B cell (primary cell): ENCODE measurements at regions not wholly inside any gene's neighbourhood (a gene's known extent, or its start where the extent isn't known, plus 50 kb on each side); places are given as distances from the start of the nearest gene placed in this dataset.

ENCODE experiments used
- ATAC-seq: fragments of 200-7000 bp; cut with Tn5 transposase; one replicate; pipeline ENCODE4 v1.10.0; 2021; ENCODE audit warnings: low read depth, mild to moderate bottlenecking, moderate number of reproducible peaks, moderate library complexity
- CTCF ChIA-PET: fragments of 350-600 bp; sonication (Branson Sonifier 250); formaldehyde crosslinking; loops from one replicate; lab custom pipeline; 2021; ENCODE audit warnings: antibody characterized with exemption, inconsistent platforms; lab: Charles Lee
- POLR2A ChIA-PET: fragments of 350-600 bp; sonication (Branson Sonifier 250); formaldehyde crosslinking; loops from one replicate; lab custom pipeline; 2021; ENCODE audit warnings: antibody characterized with exemption; lab: Charles Lee
- DNase-seq: peaks from one replicate; pipeline ENCODE4 v3.0.0; 2013
- H2AFZ ChIP-seq: 2 replicates; pipeline ENCODE4 v1.6.1; 2012; ENCODE audit warnings: mild to moderate bottlenecking, low read depth, low read length; ENCODE audit not compliant: insufficient read depth, poor library complexity, severe bottlenecking
- H3K27ac ChIP-seq, 2 donors: 1 replicate in 1 of 2; 2 replicates in 1 of 2; pipeline ENCODE4 v1.5.1; 2012 to 2013; ENCODE audit warnings: low read length in 2 of 2, mild to moderate bottlenecking in 2 of 2, moderate library complexity in 1 of 2
- H3K27me3 ChIP-seq, 4 experiments: fragments of 200-600 bp in 1 of 4; sonication (generic) in 1 of 4; replicated peaks in 1 of 4; 1 replicate in 2 of 4; 2 replicates in 2 of 4; pipeline versions ENCODE4 v1.6.1 to v1.7.0; 2013 to 2016; ENCODE audit warnings: low read length in 3 of 4, mild to moderate bottlenecking in 2 of 4, mixed read lengths in 1 of 4, moderate library complexity in 1 of 4; ENCODE audit not compliant: insufficient read depth in 4 of 4, control insufficient read depth in 3 of 4; ENCODE audit errors: control extremely low read depth in 1 of 4
- H3K36me3 ChIP-seq, 2 experiments: replicated peaks in 1 of 2; 1 replicate in 1 of 2; 2 replicates in 1 of 2; pipeline versions ENCODE4 v1.6.1 to v1.7.1; 2013; ENCODE audit warnings: low read length in 1 of 2; ENCODE audit not compliant: insufficient read depth in 2 of 2, control insufficient read depth in 1 of 2; ENCODE audit errors: control extremely low read depth in 1 of 2, extremely low read depth in 1 of 2
- H3K4me1 ChIP-seq, 2 donors: fragments of 200-600 bp in 1 of 2; sonication (generic) in 1 of 2; 1 replicate in 1 of 2; 2 replicates in 1 of 2; pipeline versions ENCODE4 v1.5.1 to v1.6.1; 2013 to 2017; ENCODE audit warnings: low read length in 2 of 2; ENCODE audit not compliant: control insufficient read depth in 2 of 2, insufficient read depth in 2 of 2
- H3K4me2 ChIP-seq: replicated peaks from 2 replicates; pipeline ENCODE3; 2012; ENCODE audit warnings: mild to moderate bottlenecking, low read depth, low read length; ENCODE audit not compliant: poor library complexity, severe bottlenecking
- H3K4me3 ChIP-seq, 5 experiments: fragments of 200-600 bp in 1 of 5; sonication (generic) in 1 of 5; 1 replicate in 3 of 5; 2 replicates in 2 of 5; pipeline versions ENCODE4 v1.5.1 to v1.7.0; 2011 to 2016; ENCODE audit warnings: low read length in 4 of 5, mild to moderate bottlenecking in 4 of 5, low read depth in 2 of 5, control low read depth in 1 of 5, moderate library complexity in 1 of 5; ENCODE audit not compliant: insufficient read depth in 1 of 5; ENCODE audit errors: control extremely low read depth in 1 of 5, extremely low read depth in 1 of 5
- H3K79me2 ChIP-seq: fragments of 200-600 bp; sonication (generic); one replicate; pipeline ENCODE4 v1.6.0; 2016; ENCODE audit warnings: low read length; ENCODE audit not compliant: control insufficient read depth, insufficient read depth
- H3K9ac ChIP-seq: fragments of 200-600 bp; sonication (generic); 2 replicates; pipeline ENCODE4 v1.6.1; 2017; ENCODE audit warnings: mild to moderate bottlenecking, low read length, moderate library complexity
- H3K9me3 ChIP-seq, 3 donors: one replicate each; pipeline versions ENCODE4 v1.6.1 to v1.7.1; 2013; ENCODE audit warnings: low read length in 2 of 3; ENCODE audit not compliant: control insufficient read depth in 2 of 3, insufficient read depth in 1 of 3; ENCODE audit errors: control extremely low read depth in 1 of 3
- H4K20me1 ChIP-seq: 2 replicates; pipeline ENCODE4 v1.6.0; 2012; ENCODE audit warnings: mild to moderate bottlenecking, low read length; ENCODE audit not compliant: insufficient read depth, control insufficient read depth, poor library complexity, severe bottlenecking
- H3K27ac Mint-ChIP-seq: one replicate; pipeline ENCODE4 v1.8.0; 2021; ENCODE audit warnings: mixed read lengths
- H3K27me3 Mint-ChIP-seq: one replicate; pipeline ENCODE4 v1.8.0; 2021; ENCODE audit warnings: mixed read lengths
- H3K4me1 Mint-ChIP-seq: one replicate; pipeline ENCODE4 v1.8.0; 2021; ENCODE audit warnings: mixed read lengths
- H3K4me3 Mint-ChIP-seq: one replicate; pipeline ENCODE4 v1.8.0; 2021; ENCODE audit warnings: mixed read lengths
- H3K9me3 Mint-ChIP-seq: one replicate; pipeline ENCODE4 v1.8.0; 2022; ENCODE audit warnings: mixed read lengths; ENCODE audit not compliant: insufficient read depth
- CTCF ChIP-seq: fragments of 200-600 bp; IDR thresholded peaks from one replicate; pipeline ENCODE4 v1.8.0; 2022; ENCODE audit warnings: antibody characterized with exemption, mild to moderate bottlenecking
- EZH2 ChIP-seq: IDR thresholded peaks from 2 replicates; pipeline ENCODE4 v1.6.1; 2012; ENCODE audit warnings: borderline replicate concordance, low read depth, mild to moderate bottlenecking, moderate library complexity, low read length; ENCODE audit not compliant: insufficient read depth, poor library complexity, severe bottlenecking
- WGBS: methylation state at CpG from one replicate; pipeline ENCODE4 v1.1.5; 2013; ENCODE audit warnings: missing lambda C conversion rate; ENCODE audit not compliant: insufficient coverage; 5-methylcytosine and 5-hydroxymethylcytosine counted together
- intact Hi-C: fragments of 100-400 bp; cut with micrococcal nuclease; formaldehyde crosslinking; loops from one replicate; pipeline ENCODE4 v1.10.0; 2022

- Histone ChIP-seq H2AFZ (no peak overlapping the region), H3K4me1 (no peaks in the 10 kb centered on the region), H3K36me3 (no peaks in the 10 kb centered on the region), H3K9me3 (peaks cover 0 to 9% (median 0%) of the 10 kb centered on the region in 3 donors), H3K9ac (no peak overlapping the region), H3K4me2 (no peak overlapping the region), H3K79me2 (no peaks in the 10 kb centered on the region), H3K4me3 (no peak overlapping the region), H4K20me1 (no peaks in the 10 kb centered on the region), H3K27ac (no peak overlapping the region), H3K27me3 (peaks cover 0 to 5% (median 0%) of the 10 kb centered on the region in 4 experiments)
- H3K27ac Mint-ChIP-seq, result no peak overlapping the region
- ChIA-PET CTCF (no interaction called here), POLR2A (no interaction called here)
- H3K4me1 Mint-ChIP-seq, result no peaks in the 10 kb centered on the region
- ATAC-seq (no peak), DNase-seq (no peak)
- H3K9me3 Mint-ChIP-seq, result peaks cover 1% of the 10 kb centered on the region
- intact Hi-C loops, result no loop called here
- H3K27me3 Mint-ChIP-seq, result peaks cover 14% of the 10 kb centered on the region
- WGBS, result 90% methylated on average over 6 of the region's 9 CpGs
- TF ChIP-seq CTCF (no peak), EZH2 (no peak)
- no peak overlapping the region for H3K4me3 Mint-ChIP-seq
These were observed 82.4 kb upstream of the STC2 start for GRCh38 chr5:173410459-173411233.

- DNase-seq (no peak), ATAC-seq (no peak)
- ChIA-PET CTCF (no interaction called here), POLR2A (no interaction called here)
- H3K4me1 ChIP-seq, result no peaks in the 10 kb centered on the region
- no peak overlapping the region for H3K27ac ChIP-seq
- H3K4me2 ChIP-seq, result no peak overlapping the region
- intact Hi-C loops, result no loop called here
- no peaks in the 10 kb centered on the region for H3K9me3 ChIP-seq
- Mint-ChIP-seq H3K4me3 (no peak overlapping the region), H3K4me1 (no peaks in the 10 kb centered on the region), H3K27ac (no peak overlapping the region), H3K27me3 (peaks cover 14% of the 10 kb centered on the region), H3K9me3 (no peaks in the 10 kb centered on the region)
- H4K20me1 ChIP-seq, result no peaks in the 10 kb centered on the region
- H3K4me3 ChIP-seq, result no peak overlapping the region
- no peaks in the 10 kb centered on the region for H3K79me2 ChIP-seq
- H2AFZ ChIP-seq, result no peak overlapping the region
- H3K27me3 ChIP-seq, result peaks cover 0 to 5% (median 0%) of the 10 kb centered on the region in 4 experiments
- TF ChIP-seq CTCF, result no peak
- TF ChIP-seq EZH2, result no peak
- no peak overlapping the region for H3K9ac ChIP-seq
- no CpG with 5 or more reads among the region's 1 CpG for whole genome bisulfite sequencing
- no peaks in the 10 kb centered on the region for H3K36me3 ChIP-seq
These were observed 80.7 kb upstream of the STC2 start for GRCh38 chr5:173408946-173409345.
